ENCODE measurements at regions not wholly inside any gene's neighbourhood (a gene's known extent, or its start where the extent isn't known, plus 50 kb on each side); places are given as distances from the start of the nearest gene placed in this dataset.
"Not testable (repeated sequence)": the region's sequence is repeated elsewhere in the genome, so short reads cannot be mapped to it uniquely, and the experiment has no call there.

DNA sequence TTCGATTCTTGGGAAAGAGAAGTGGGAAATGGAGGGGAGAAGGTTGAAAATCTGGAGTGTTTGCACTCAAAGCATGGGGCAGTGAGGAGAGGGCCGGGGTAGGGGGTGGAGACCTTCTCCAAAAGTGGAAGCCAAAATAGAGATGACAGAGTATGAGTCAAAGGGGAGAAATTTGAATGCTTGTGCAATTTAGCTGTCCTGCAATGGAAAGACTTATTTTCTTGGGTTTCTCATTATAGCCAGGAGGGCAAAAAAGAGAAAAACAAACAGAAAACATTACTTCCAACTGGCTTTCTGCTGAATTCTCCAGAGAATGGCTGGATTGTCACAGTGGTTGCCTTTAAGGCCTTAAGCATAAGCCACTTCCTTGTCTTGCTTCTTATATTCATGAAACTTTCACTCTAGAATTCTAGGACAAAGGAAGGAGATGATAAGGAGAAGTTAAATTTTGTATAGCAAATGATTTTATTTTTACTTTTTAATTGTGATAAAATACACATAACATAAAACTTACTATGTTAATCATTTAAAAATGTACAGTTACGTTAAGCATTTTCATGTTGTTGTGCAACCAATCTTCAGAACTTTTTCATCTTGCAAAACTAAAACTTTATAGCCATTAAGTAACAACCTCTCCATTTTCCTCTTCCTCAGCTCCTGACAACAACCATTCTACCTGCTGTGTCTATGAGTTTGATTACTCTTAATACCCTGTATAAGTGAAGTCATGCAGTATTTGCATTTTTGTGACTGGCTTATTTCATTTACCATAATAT is 100.2 kb downstream of the GPR85 start:
- Mint-ChIP-seq H3K27ac (no peak overlapping the region), H3K4me3 (no peak overlapping the region), H3K4me1 (no peaks in the 10 kb centered on the region), H3K36me3 (ENCODE audit: low read depth) (no peaks in the 10 kb centered on the region), H3K9me3 (no peaks in the 10 kb centered on the region), H3K27me3 (ENCODE audit: low read depth) (no peaks in the 10 kb centered on the region)
- TF ChIP-seq, protein P1, sequence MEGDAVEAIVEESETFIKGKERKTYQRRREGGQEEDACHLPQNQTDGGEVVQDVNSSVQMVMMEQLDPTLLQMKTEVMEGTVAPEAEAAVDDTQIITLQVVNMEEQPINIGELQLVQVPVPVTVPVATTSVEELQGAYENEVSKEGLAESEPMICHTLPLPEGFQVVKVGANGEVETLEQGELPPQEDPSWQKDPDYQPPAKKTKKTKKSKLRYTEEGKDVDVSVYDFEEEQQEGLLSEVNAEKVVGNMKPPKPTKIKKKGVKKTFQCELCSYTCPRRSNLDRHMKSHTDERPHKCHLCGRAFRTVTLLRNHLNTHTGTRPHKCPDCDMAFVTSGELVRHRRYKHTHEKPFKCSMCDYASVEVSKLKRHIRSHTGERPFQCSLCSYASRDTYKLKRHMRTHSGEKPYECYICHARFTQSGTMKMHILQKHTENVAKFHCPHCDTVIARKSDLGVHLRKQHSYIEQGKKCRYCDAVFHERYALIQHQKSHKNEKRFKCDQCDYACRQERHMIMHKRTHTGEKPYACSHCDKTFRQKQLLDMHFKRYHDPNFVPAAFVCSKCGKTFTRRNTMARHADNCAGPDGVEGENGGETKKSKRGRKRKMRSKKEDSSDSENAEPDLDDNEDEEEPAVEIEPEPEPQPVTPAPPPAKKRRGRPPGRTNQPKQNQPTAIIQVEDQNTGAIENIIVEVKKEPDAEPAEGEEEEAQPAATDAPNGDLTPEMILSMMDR (IDR thresholded peaks at IDR 0.05; ENCODE audit: unreplicated experiment in 3 of 3), result no peak

DNA sequence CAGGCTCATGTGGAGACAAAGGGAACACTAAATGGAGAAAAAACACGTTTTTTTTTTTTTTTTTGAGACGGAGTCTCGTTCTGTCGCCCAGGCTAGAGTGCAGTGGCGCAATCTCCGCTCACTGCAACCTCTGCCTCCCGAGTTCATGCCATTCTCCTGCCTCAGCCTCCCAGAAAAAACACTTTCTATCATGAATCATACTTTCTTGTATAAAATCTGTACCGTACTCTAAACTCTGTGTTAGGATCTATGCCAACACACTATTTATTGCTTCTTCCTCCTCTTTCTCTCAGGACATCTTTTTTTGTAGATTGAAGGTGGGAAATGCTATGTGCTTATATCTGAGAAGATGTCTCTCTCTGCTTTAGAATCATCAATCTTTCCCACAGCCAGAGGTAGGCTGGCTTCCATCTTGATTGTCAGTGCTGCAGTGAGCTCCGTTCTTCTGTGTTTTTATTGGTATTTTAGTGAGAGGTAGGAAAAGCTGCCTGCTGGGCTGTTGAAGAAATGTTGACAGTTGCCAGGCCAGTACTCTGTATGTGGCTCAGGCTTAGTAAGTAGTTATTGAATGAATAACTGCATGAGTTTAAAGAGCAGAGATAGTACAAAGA is 101.1 kb downstream of the GPR85 start:
- H3K9me3 Mint-ChIP-seq, result no peaks in the 10 kb centered on the region
- H3K36me3 Mint-ChIP-seq (ENCODE audit: low read depth), result no peaks in the 10 kb centered on the region
- H3K27ac Mint-ChIP-seq, result no peak overlapping the region
- H3K4me1 Mint-ChIP-seq, result no peaks in the 10 kb centered on the region
- H3K27me3 Mint-ChIP-seq (ENCODE audit: low read depth), result no peaks in the 10 kb centered on the region
- TF ChIP-seq, protein P1 (IDR thresholded peaks at IDR 0.05; ENCODE audit: unreplicated experiment in 3 of 3), result no peak
- no peak overlapping the region for H3K4me3 Mint-ChIP-seq

DNA sequence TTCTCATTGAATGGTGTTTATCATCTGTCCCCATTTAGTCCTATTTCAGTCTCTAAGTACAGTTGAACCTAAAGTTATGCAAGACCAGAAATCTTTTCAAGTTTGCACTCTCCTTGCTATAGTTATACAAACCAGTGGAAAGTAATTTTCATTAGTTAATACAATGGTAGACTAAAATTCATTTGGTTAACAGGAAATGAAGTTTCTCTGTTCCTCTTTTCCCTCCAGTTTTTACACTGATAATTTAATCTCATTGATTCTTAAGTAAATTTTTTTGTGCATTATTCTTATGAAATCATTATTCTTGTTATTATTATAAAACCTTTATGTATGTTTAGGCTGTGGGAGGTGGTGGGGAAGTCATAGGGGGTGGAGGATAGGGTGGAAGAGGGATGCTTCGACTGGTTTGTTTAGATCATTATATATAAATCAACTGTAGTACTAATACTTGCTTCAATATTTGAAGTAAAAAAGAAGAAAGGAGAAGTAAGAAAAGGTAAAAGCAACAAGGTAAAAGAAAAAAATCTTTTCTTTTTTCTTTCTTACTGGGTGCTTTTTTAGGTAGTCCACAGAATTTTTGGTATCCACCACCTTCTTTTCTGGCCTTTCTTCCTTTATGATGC is 104.1 kb downstream of the GPR85 start:
- TF ChIP-seq, protein P1 (IDR thresholded peaks at IDR 0.05; ENCODE audit: unreplicated experiment in 3 of 3), result no peak
- no peak overlapping the region for H3K4me3 Mint-ChIP-seq
- no peaks in the 10 kb centered on the region for H3K4me1 Mint-ChIP-seq
- H3K27me3 Mint-ChIP-seq (ENCODE audit: low read depth), result no peaks in the 10 kb centered on the region
- no peaks in the 10 kb centered on the region for H3K36me3 Mint-ChIP-seq (ENCODE audit: low read depth)
- no peak overlapping the region for H3K27ac Mint-ChIP-seq
- H3K9me3 Mint-ChIP-seq, result no peaks in the 10 kb centered on the region

DNA sequence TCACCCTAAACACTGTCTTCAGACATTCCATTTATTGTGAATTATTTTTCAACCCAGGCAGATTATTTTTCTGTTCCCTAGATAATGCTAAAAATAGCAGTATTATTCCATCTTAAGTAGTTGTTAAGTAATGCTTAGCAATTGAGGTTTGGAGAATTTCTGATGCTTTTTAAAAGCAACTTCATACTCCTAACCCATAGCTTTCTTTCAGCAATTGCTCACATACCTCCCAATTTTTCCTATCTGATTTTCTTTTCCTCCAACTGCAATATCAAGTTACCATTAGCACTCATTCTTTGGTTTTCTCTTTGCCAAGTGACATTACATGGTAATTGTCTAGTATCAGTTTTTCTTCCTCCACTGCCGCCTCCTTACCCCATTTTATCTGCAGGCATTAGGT is 104.7 kb downstream of the GPR85 start:
- no peaks in the 10 kb centered on the region for H3K4me1 Mint-ChIP-seq
- TF ChIP-seq, protein P1 (IDR thresholded peaks at IDR 0.05; ENCODE audit: unreplicated experiment in 3 of 3), result no peak
- no peak overlapping the region for H3K4me3 Mint-ChIP-seq
- H3K9me3 Mint-ChIP-seq, result no peaks in the 10 kb centered on the region
- H3K27ac Mint-ChIP-seq, result no peak overlapping the region
- no peaks in the 10 kb centered on the region for H3K36me3 Mint-ChIP-seq (ENCODE audit: low read depth)
- no peaks in the 10 kb centered on the region for H3K27me3 Mint-ChIP-seq (ENCODE audit: low read depth)

DNA sequence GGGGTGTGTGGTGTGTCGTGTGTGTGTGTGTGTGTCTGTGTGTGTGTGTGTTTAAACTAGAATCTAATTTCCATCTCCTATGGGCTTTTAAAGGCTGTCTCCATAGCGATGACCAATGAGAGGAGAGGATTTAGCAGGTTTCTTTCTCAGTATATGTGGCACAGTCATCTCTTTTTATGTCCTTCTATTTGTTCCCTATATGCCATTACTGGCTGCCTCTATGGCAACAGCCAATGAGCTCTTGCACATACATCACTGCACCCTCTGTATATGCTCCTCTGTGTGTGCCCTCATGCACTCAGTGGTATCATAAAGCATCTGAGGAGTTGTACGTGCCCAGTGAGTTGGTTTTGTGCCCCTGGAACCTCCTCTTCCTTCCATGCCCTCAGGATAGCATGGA is 107.6 kb downstream of the GPR85 start:
- not testable (repeated sequence) for H3K9me3 Mint-ChIP-seq; H3K4me3 Mint-ChIP-seq; H3K27me3 Mint-ChIP-seq (ENCODE audit: low read depth); H3K4me1 Mint-ChIP-seq; H3K36me3 Mint-ChIP-seq (ENCODE audit: low read depth); H3K27ac Mint-ChIP-seq

- H3K27me3 Mint-ChIP-seq (ENCODE audit: low read depth); H3K9me3 Mint-ChIP-seq; H3K36me3 Mint-ChIP-seq (ENCODE audit: low read depth); H3K4me3 Mint-ChIP-seq; H3K4me1 Mint-ChIP-seq; H3K27ac Mint-ChIP-seq: not testable (repeated sequence)
Observed at GRCh38 chr7:112977244-112977955, 109.2 kb downstream of the GPR85 start.
